ENCODE measurements at regions not wholly inside any gene's neighbourhood (a gene's known extent, or its start where the extent isn't known, plus 50 kb on each side); places are given as distances from the start of the nearest gene placed in this dataset.

DNA sequence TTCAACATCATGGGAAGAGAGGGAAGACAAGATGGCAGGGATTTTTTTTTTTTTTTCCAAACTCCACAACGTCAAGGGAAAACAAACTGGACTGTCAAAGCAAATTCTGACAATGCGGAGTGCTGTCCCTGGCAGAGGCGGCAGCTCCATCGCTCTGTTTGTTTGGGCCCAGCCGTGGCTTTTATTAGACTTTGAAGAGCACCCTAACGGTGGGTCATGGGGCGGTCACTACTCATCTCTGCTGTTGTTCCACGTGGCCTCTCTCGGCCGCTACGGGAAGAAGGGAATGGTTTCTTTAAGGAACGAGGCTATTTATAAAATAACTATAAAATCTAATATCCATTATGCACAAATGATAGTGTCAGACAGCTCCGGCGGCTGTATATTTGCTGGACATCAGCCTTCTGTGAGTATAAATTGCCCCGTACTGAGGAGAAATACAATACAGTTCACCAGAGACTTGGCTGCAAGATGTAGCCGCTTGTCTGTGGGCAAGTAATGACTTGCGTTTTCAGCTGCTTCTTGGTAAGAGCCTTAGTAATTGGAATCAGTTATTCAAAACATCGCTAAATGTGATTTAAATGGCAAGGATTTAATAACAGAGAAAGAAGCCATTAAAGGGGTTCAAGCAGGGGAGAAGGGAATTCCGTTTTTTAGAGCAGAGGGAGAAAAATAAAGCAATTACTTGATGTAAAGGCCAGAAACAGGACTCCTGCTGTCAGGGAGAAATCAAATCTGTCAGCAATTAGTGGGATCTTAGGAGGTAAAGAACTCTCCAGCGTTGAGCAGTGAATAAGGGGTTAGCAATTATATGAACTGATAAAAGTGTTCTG is 61.7 kb upstream of the RAB11FIP2 start:
- no peak overlapping the region for H2BK120ac ChIP-seq (ENCODE audit: low read depth, low read length)
- TF ChIP-seq RCOR1 (IDR thresholded peaks at IDR 0.05; ENCODE audit: insufficient replicate concordance, low read length) (no peak), BHLHE40 (IDR thresholded peaks at IDR 0.05; ENCODE audit: low read depth, low read length) (no peak), RFX5 (IDR thresholded peaks at IDR 0.05; ENCODE audit: low read depth, low read length) (no peak), MAFK (IDR thresholded peaks at IDR 0.05; ENCODE audit: low read depth, low read length) (no peak), CEBPB (IDR thresholded peaks at IDR 0.05; ENCODE audit: low read depth, low read length) (no peak), CHD1 (IDR thresholded peaks at IDR 0.05; ENCODE audit: low read depth, low read length) (no peak), SMC3 (IDR thresholded peaks at IDR 0.05; ENCODE audit: low read depth, low read length) (no peak), NFE2L2 (IDR thresholded peaks at IDR 0.05; ENCODE audit: low read depth, low read length) (no peak), FOS (IDR thresholded peaks at IDR 0.05; ENCODE audit: low read depth, low read length) (no peak), MAZ (IDR thresholded peaks at IDR 0.05; ENCODE audit: borderline replicate concordance, low read depth, low read length) (no peak), POLR2A (IDR thresholded peaks at IDR 0.05; ENCODE audit: low read depth, low read length) (no peak)
- TF ChIP-seq, protein P1, sequence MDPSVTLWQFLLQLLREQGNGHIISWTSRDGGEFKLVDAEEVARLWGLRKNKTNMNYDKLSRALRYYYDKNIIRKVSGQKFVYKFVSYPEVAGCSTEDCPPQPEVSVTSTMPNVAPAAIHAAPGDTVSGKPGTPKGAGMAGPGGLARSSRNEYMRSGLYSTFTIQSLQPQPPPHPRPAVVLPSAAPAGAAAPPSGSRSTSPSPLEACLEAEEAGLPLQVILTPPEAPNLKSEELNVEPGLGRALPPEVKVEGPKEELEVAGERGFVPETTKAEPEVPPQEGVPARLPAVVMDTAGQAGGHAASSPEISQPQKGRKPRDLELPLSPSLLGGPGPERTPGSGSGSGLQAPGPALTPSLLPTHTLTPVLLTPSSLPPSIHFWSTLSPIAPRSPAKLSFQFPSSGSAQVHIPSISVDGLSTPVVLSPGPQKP (IDR thresholded peaks at IDR 0.05; ENCODE audit: borderline replicate concordance, low read depth, low read length), result no peak
- TF ChIP-seq, protein P2, sequence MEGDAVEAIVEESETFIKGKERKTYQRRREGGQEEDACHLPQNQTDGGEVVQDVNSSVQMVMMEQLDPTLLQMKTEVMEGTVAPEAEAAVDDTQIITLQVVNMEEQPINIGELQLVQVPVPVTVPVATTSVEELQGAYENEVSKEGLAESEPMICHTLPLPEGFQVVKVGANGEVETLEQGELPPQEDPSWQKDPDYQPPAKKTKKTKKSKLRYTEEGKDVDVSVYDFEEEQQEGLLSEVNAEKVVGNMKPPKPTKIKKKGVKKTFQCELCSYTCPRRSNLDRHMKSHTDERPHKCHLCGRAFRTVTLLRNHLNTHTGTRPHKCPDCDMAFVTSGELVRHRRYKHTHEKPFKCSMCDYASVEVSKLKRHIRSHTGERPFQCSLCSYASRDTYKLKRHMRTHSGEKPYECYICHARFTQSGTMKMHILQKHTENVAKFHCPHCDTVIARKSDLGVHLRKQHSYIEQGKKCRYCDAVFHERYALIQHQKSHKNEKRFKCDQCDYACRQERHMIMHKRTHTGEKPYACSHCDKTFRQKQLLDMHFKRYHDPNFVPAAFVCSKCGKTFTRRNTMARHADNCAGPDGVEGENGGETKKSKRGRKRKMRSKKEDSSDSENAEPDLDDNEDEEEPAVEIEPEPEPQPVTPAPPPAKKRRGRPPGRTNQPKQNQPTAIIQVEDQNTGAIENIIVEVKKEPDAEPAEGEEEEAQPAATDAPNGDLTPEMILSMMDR (conservative IDR thresholded peaks at IDR 0.05; ENCODE audit: low read depth, low read length), result no peak
- no TSS peak for BruUV-seq (replicated peaks)
- no peaks in the 10 kb centered on the region for H3K36me3 ChIP-seq (ENCODE audit: control insufficient read depth, insufficient read depth, low read length)
- H2AK9ac ChIP-seq (replicated peaks; ENCODE audit: low read depth, low read length, poor library complexity), result no peak overlapping the region
- no peaks in the 10 kb centered on the region for H3K9me1 ChIP-seq (ENCODE audit: insufficient read depth, low read length)
- dilution Hi-C loops (cut with HindIII; ENCODE audit: low sequenced_read_pairs, unreplicated experiment) (no loop called here), intact Hi-C loops (cut with micrococcal nuclease) (no loop called here), in situ Hi-C loops (cut with MboI; ENCODE audit: low sequenced_read_pairs) (no loop called here)
- no peak overlapping the region for H3K4me2 ChIP-seq (ENCODE audit: low read depth, low read length)
- H3K9ac ChIP-seq (ENCODE audit: low read depth, low read length), result no peak overlapping the region
- no peak overlapping the region for H4K8ac ChIP-seq (ENCODE audit: low read depth in 2 of 2, low read length in 2 of 2)
- no peak overlapping the region for H3K23ac ChIP-seq (ENCODE audit: low read depth, low read length)
- H3K4me1 ChIP-seq (ENCODE audit: control insufficient read depth, insufficient read depth, low read length), result no peaks in the 10 kb centered on the region
- H2BK15ac ChIP-seq (ENCODE audit: low read depth, low read length), result no peak overlapping the region
- H2BK20ac ChIP-seq (ENCODE audit: low read depth, low read length), result no peak overlapping the region
- H4K5ac ChIP-seq (ENCODE audit: low read depth, low read length), result no peak overlapping the region
- WGBS, 2 experiments (ENCODE audit: extremely low coverage in 2 of 2, insufficient read length in 1 of 2), result 40% methylated on average over 3 of the region's 20 CpGs; no CpG with 5 or more reads in 1 of the 2 experiments
- no peak overlapping the region for H3K27ac ChIP-seq (ENCODE audit: insufficient read depth, low read length)
- H3K79me1 ChIP-seq (ENCODE audit: low read depth in 1 of 2, low read length in 2 of 2), result no peaks in the 10 kb centered on the region
- no peak overlapping the region for H3K56ac ChIP-seq (ENCODE audit: extremely low read depth, insufficient read depth, low read length)
- peaks cover 3% of the 10 kb centered on the region; the same call in 1 of the 2 replicates for H3K9me3 ChIP-seq (ENCODE audit: control insufficient read depth, insufficient read depth, low read length)
- no peak overlapping the region for H2BK5ac ChIP-seq (ENCODE audit: low read depth, low read length, poor library complexity, severe bottlenecking)
- POLR2A ChIA-PET (ENCODE audit: unreplicated experiment), result no interaction called here
- H2AFZ ChIP-seq (replicated peaks; ENCODE audit: low read length, poor library complexity), result no peak overlapping the region
- no peak overlapping the region for H3K4me3 ChIP-seq (ENCODE audit: insufficient read depth, low read depth, low read length)
- no peak overlapping the region for H2AK5ac ChIP-seq (ENCODE audit: low read depth, low read length)
- H4K20me1 ChIP-seq (ENCODE audit: insufficient read depth, low read length), result no peaks in the 10 kb centered on the region
- no peaks in the 10 kb centered on the region for H3K27me3 ChIP-seq (ENCODE audit: control insufficient read depth, insufficient read depth, low read length)
- CTCF ChIA-PET, result no interaction called here
- no peak overlapping the region for H3K14ac ChIP-seq (replicated peaks; ENCODE audit: low read depth, low read length)
- H3K18ac ChIP-seq (ENCODE audit: low read depth, low read length), result no peak overlapping the region
- no peak overlapping the region for H4K91ac ChIP-seq (ENCODE audit: insufficient read depth, low read depth, low read length)
- no peak for ATAC-seq (ENCODE audit: low read depth)
- DNase-seq, result no peak
- no peak overlapping the region for H3K4ac ChIP-seq (ENCODE audit: low read depth, low read length)

Data from IMR-90 (cell line).